CD4-positive, alpha-beta T cell treated with Interleukin-17A for 4 hours (primary cell): ENCODE measurements at regions not wholly inside any gene's neighbourhood (a gene's known extent, or its start where the extent isn't known, plus 50 kb on each side); places are given as distances from the start of the nearest gene placed in this dataset.
"Not testable (repeated sequence)": the region's sequence is repeated elsewhere in the genome, so short reads cannot be mapped to it uniquely, and the experiment has no call there.

Experiments used
- DNase-seq: peaks from one replicate; pipeline ENCODE4 v3.0.0-alpha.2; 2020; ENCODE audit warnings: mixed read lengths

DNA sequence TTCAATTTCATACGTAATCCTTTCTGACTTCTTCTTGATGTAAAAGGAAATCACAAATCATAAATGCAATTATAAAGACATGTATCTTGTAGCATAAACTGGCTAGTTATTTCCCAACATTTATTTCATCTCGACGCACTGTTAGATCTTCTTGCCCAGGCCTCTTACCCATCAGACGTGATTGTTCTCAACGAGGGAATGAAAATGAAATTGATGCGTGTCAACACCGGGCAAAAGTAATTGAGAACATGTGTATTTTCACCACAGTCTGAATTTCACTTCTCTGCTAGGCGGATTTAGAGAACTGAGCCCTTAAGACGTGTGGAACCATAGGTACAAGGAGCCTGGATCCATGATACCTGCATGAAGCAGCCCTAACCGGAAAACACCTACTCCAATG, 519.7 kb downstream of the KCNT2 start:
- DNase-seq: no peak

DNA sequence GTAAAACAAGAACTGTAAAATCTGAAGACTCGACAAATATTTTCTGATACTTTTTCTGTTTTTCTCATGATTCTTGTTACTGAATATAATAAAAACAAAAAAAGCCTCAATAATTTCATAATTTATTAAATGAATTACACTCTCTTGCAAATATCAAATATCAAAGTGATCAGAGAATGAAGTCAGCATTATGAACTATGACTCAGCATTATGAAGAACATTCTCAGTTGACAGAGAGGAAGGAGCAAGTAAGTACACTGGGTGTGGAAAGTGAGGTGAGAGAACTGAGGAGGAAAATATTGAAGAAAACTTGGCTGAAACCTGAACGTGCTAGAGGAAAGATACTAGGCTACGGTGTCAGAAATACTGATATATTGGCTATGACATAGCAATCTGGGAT, 529.5 kb downstream of the KCNT2 start:
- no peak for DNase-seq

DNA sequence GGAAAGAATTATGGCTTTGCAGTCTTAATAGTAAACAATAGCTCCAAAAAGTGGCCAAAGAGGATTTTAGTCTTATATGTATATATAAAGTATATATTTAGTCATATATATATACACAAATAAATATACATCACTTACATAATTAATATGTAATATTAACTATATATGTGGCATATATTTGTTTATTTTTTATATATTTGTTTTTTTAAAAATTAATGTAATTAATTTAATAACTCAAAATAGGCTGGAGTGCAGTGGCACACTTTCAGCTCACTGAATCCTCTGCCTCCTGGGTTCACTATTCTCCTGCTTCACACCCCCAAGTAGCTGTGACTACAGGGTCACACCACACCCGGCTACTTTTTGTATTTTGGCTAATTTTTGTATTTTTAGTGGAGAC, 532.6 kb downstream of the KCNT2 start:
- DNase-seq: no peak

DNA sequence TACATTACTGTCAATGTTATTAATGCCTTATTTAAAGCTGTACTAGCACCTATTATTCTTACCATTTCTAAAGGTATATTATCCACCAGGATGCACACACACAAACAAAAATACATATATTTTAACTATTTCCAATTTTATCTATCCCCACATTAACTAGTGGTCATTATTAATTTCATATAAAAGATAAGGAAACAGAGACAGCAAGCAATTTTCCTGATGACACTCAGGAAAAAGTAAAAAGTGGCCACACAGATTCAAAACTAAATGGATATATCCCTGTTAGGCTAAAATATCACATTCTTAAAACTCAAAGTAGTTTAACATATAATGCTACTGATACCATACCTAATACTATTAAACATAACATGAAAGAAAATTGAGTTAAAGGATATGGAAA, 534.1 kb downstream of the KCNT2 start:
- DNase-seq: no peak

DNA sequence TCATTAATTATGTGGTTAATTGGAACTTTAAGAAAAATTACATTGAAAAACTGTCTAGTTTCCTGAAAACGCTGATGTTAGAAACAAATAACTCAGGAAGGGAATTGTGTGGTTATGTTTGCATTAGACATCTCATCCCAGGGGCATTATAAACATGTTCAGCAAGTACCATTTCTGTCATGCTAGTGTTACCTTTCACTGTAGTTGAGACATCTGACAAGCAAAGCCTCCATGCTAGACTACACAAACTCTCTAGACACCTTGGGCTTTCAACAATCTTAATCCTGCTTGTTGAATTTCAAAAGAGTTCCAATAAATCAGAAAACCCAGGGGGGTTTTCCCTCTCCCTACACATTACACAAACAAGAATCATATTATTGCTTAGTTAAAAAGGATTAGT, 536.8 kb downstream of the KCNT2 start:
- no peak for DNase-seq

DNA sequence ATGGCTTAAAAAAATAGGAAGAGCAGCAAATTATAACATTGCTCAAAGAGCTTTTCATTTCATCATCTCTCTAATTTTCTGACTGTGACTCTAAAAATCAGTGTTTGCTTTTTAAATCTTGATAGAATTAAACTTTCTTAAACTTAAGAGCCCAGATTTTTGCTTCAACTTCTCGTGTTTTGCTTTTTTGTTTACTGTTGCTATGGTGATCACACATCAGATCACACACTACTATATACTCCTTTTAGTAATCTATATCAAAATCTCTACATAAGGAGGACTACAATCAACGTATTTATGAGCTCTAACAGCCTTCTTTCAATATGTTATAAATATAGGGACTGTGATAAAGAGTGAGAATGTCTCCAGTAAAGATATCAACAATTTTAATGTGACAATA, 537.3 kb downstream of the KCNT2 start:
- DNase-seq: no peak

DNA sequence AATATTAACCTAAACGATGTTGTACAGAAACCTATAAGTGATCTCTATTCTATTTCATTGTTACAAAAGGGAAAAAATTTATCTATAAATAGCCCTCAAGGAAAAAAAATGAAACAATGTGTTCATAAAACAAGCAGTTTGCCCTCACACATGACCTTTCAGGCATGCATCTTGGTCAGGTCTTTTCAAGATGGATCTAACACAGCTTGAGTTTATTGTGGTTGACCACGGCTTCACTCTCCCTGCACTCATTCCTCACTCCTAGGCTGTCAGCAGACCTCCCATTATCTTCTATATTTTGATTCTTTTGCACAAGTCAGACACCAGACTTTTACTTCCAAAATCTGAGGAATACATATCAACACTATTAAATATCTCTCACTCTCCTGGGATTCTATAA, 544.3 kb downstream of the KCNT2 start:
- no peak for DNase-seq

DNA sequence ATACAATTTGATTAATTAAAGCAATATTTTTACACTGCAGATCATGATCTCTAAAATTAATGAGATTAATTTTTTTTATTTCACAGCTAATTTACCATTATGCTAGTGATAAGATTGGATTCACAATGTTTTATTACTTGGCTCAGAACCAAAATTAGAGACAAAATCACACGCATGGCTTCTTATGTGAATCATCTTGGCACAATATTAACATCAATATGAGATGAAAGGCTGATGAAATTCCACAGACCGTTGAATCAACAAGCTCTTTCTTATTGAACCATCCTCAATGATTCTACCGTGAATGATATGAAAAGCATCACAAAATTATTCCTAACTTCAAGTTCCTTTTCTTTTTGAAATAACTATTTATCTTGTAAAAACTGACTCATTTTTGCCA, 544.9 kb downstream of the KCNT2 start:
- no peak for DNase-seq

DNA sequence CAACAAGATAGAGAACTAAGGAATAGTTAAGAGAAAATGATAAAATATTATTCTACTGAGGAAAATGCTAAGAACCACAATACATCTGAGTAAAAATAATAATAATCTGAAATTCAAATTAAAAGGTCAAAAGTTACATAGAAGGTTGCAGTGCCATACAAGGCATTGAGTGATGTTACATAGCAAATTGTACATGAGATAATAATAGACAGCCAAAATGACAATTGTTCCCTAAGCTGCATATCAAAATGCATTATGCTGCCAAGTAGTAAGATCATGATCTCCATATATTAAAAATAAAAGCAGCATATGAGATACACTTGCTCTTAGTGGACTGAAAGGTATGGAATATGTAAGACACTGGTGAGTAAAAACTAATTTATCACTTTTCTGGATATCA, 547.7 kb downstream of the KCNT2 start:
- DNase-seq: no peak

DNA sequence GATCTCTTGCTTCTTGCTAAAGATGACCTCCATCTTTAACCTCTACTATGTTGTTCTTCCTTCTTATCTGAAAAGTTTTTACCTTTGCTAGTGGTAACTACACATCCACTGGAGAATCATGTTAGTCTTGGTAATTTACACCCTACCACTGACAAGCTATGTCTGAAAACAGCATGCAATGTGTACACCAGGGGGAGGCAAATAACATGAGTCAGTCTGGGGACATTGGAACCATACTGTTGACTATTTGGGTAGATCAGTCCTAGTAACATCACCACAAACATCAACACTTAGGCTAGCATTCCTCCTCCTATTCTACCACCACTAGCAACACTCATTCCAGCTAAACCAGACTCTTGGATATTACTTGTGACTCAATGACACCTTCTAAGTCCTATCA, 549.0 kb downstream of the KCNT2 start:
- no peak for DNase-seq

DNA sequence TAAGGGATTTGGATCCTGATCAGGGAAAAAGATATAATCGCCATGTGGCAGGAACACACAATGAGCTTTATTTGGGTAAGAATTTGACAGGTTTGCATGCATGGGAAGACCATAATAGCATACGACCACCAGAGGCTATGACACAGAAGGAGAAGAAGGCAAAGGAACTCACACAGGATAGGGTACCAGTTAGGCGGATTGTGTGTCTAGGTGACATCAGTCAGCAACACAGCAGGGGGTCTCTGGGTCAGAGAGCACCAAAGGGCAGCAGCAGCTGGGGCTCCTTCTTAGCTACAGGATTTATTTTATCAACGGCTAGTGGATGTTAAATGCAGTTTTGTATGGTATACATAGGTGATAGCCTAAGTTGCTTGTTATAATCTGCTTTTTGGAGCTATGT, 551.3 kb downstream of the KCNT2 start:
- DNase-seq: no peak

DNA sequence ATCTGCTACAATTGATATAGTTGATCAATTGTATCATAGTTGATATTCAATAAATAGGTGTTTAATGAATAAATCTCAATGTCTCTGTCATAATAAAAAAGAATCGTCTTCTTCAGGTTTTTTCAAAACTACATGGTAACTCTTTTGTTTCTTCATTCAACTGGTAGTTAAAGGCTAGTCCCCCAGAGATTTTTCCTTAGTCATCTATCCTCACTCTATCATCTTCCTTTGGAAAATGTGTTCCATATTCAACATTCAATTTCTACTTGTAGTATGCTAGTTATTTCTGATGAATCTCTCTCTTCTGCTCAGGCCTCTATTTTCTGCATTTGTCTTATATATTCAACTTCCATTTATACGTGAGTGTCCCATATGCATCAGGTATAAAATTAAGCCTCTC, 558.8 kb downstream of the KCNT2 start:
- no peak for DNase-seq

DNA sequence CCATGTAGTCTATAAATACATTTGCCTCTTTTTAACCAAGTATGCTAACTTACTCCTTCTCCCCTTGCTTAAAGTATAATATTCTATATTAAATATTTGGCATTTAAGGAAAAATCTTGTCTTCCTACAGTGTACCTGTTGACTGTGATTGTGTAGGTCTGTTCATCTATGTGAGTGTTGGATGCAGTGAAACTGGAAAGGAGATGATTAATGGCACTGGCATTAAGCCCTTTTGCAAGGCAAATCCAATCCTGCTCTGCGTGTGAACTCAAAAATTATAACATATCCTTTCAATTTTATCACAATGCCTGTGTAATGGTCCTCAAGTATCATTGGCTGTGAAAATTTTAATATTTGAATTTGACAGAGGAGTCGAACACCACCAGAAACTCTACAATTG, 565.0 kb downstream of the KCNT2 start:
- DNase-seq: no peak

DNA sequence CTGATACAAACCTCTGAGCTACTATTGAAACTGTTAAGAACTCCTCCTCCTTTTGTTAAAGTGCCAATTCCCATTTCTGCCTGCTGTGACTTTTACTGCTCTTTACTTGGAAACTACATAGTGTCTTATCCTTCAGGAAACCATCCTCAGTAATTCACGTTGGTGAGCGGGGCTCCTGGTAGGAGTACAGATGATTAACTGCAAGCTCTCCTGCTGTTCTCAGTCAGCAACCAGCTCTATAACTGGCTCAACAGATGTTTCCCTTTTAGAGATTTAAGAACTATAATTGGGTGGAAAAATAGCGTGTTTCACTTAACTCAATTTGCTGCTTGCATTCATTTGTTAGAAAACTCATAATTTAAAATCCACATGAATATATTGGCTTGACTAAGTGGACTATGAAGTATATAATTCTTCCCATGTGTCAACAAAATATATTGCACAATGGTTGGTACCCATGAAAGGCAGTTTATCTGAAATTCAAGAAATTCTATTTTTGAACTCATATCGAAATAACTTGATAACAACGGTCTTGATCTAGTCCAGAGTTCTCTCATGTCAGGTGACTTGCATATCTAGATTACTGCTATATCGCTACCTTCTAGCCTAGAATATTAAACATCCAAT, 574.0 kb downstream of the KCNT2 start:
- no peak for DNase-seq

DNA sequence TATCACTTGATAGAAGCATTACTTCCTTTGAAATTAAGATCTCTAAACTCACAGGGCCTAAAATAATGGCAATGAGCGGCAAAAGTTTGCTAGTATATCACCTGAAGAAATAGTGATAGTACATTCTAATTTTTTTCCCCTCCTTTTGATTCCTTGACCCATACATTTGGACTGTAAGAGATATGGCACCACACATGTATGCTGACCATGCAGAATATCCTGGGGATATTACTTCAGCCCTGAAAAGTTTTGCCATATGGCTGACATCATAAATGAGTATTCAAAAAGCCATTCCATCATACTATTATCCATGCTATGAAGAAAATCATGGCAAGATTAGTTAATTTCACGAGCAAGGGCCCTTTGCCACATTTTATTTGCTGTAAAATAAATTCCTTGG, 576.9 kb downstream of the KCNT2 start:
- DNase-seq: not testable (repeated sequence)

DNA sequence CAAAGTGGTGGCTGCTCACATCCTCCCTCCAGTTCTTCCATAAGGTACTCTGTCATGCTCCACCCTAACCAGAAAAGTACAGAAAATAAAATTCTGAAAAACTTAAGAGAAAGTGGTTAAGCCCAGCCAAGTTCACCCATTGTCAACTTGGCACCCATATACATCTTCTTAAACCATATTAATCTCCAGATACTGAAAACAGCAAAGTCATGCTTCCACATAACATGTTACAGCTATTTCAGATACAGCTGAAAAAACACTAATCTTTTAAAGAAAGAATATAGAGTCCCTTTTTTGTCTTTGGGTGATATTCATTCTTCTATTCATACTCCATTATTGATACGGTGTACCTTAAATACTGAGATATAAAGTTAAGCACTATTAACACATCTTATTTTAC, 577.8 kb downstream of the KCNT2 start:
- DNase-seq: no peak

DNA sequence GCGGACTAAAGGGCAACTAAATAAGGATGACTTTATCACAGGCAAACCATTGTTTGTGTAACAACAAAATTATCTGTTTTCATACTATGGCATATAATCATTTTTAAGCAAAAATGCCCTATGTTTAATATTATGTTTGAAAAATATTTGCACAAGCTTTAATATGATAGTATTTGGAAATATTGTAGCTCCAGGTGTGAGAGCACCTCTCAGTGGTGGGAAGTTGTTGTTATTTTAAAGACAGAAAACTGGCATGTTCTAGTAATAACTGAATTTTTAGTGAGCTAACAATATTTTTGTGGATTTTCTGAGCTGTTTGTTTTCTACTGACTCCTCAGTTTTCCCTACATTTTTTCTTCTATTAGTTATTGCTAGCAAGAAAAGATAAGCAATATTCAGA, 578.8 kb downstream of the KCNT2 start:
- DNase-seq: no peak

DNA sequence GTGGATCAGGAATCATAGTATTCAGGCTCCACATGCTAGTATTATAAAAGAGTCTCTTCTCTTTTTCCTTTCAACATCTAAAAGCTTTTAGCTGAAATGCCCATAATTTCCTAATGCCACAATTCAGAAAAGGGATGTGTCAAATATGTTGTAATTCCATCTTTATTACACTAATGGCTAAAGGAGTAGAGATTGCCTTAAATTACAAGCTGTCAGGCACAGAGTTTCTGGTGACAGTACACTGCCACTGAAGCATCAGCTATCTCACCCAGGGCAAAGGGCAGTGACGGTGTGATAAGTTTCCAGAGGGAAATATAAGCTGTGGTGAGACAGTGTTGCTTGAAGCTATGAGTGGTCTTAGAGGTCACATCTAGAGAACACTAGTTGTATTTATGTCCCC, 581.1 kb downstream of the KCNT2 start:
- no peak for DNase-seq

DNA sequence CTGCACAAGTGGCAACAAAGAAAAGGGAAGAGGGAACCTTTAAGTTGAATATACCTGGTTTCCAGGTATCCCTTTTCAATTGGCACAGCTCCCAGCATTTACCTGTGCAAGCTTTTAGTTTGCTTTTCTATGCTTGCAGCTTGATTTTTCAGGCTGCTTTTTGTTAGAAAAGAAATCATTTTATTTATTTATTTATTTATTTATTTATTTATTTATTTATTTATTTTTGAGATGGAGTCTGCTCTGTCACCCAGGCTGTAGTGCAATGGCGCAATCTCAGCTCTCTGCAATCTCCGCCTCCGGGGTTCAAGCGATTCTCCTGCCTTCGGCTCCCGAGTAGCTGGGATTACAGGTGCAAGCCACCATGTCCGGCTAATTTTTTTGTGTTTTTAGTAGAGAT, 587.1 kb downstream of the KCNT2 start:
- not testable (repeated sequence) for DNase-seq

DNA sequence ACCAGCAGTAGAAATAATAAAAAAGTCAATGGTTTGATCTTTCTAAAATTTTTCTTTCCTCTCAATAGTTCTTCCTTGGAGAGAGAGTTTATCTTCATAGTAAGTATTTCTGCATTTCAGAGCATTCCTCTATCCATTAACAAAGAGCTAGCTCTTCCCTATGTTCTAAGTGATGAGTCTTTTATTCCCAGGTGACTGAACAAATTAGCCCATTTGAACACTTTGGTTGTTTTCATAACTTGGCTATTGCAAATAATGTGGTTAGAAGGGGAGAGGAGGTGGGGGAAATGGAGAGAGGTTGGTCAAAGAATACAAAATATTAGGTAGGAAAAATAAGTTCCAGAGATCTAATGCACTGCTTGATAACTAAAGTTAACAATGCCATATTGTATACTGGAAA, 598.9 kb downstream of the KCNT2 start:
- no peak for DNase-seq

DNA sequence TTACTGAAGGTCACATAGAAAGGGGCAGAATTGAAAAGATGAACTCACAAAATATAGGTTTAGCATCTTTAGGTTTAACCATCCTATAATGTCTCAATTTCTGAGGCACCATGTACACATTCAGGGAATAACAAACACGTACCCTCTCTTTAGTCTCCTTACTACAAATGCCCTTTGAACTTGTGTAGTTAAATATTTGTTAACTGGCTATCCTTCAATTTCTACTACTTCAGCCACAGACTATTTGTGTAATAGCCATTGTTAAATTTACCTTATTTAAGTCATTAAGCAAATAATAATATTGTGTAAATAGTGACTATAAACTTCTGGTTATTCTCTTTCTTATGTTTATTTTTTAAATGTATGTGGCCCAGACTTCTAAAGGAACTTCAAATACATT, 600.5 kb downstream of the KCNT2 start:
- DNase-seq: no peak

DNA sequence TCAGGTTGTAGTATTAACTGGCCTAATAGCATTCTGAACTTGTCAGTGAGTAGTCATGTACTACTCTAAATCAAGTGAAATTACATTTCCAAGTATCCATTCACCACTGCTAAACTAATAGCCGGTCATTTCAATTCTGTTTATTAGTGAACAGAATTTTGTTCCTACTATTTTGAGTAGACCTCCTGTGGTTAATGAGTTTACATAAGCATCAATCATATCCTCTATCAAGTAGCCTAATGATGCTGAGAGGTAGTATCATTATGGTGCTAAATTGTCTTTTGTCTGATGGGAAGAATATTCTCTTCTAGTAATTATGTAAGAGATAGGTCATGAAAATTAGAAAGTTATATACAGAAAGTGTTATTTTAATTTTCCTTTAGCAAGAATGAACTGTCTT, 602.8 kb downstream of the KCNT2 start:
- DNase-seq: no peak

DNA sequence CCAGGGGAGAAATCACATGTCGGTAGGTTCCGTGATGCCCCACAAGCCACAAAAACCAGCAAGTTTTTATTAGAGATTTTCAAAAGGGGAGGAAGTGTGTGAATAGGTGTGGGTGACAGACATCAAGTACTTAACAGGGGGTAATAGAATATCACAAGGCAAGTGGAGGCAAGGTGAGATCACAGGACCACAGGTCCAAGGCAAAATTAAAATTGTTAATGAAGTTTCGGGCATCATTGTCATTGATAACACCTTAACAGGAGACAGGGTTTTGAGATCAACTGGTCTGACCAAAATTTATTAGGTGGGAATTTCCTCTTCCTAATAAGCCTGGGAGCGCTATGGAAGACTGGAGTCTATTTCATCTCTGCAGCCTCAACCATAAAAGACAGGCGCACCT, 603.9 kb downstream of the KCNT2 start:
- DNase-seq: not testable (repeated sequence)

DNA sequence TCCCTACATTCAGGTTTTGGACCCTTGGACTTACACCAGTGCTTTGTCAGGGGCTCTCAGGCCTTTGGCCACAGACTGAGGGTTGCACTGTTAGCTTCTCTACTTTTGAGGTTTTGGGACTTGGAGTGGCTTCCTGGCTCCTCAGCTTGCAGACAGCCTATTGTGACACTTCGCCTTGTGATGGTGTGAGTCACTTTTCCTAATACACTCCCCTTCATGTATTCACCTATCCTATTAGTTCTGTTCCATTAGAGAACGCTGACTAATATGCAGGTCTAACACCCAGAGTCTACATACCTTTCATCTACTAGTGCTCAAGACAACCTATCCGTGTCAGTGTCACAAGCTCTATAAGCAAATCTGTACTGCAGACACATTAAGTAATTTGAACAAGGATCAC, 605.3 kb downstream of the KCNT2 start:
- no peak for DNase-seq

DNA sequence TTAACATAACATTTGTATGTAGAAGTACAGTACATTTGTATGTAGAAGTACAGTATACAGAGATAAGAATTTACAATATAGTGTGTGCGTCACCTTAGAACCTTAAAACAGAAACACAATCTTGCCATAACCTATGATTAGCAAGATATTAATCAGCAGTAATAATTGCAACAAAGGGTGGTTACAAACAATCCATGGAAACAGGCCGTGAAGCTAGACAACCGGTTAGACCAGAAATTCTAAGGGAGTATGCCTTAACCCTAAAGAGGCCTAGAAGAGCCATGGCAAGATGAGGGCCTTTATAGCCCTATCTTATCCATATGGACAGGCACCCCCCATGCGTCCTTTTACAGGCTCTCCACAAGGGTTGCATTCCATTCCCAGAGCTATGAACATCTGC, 605.9 kb downstream of the KCNT2 start:
- DNase-seq: not testable (repeated sequence)

DNA sequence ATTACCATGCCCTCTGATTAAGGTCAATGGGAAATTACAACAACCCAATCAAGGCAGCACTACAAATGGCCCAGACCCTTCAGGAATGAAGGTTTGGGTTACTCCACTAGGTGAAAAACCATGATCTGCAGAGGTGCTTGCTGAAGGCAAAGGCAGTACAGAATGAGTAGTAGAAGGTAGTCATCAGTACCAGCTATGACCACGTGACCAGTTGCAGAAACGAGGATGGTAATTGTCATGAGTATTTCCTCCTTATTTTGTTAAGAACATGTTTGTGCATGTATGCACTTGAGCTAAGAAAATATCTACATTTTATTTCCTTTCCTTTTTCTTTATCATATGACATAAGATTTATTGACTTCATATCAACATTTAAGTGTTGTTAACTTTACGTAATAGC, 607.1 kb downstream of the KCNT2 start:
- no peak for DNase-seq
